Hepatocyte (in vitro differentiated cells): ENCODE measurements at regions not wholly inside any gene's neighbourhood (a gene's known extent, or its start where the extent isn't known, plus 50 kb on each side); places are given as distances from the start of the nearest gene placed in this dataset.
A peak's percentile ranks its signal among the peaks of the same experiment; 100 is the strongest.

Experiments
- DNase-seq: peaks from one replicate; pipeline ENCODE4 v3.0.0-alpha.2; 2016; ENCODE audit warnings: low spot score
- H2AFZ ChIP-seq: fragments of 200-600 bp; sonication (generic); 2 replicates; pipeline ENCODE4 v1.6.0; 2016; ENCODE audit warnings: antibody characterized with exemption, mild to moderate bottlenecking
- H3K27ac ChIP-seq: fragments of 200-600 bp; sonication (generic); 2 replicates; pipeline ENCODE4 v1.5.1; 2016; ENCODE audit warnings: mild to moderate bottlenecking
- H3K27me3 ChIP-seq: fragments of 200-600 bp; sonication (generic); 2 replicates; pipeline ENCODE4 v1.6.1; 2016
- H3K36me3 ChIP-seq: fragments of 200-600 bp; sonication (generic); replicated peaks from 2 replicates; pipeline ENCODE4 v1.5.1; 2016; ENCODE audit warnings: low read depth; ENCODE audit not compliant: insufficient read depth
- H3K4me1 ChIP-seq: fragments of 200-600 bp; sonication (generic); 2 replicates; pipeline ENCODE4 v1.5.1; 2016; ENCODE audit warnings: mild to moderate bottlenecking, moderate library complexity; ENCODE audit not compliant: insufficient read depth
- H3K4me2 ChIP-seq: fragments of 200-600 bp; sonication (generic); 2 replicates; pipeline ENCODE4 v1.6.0; 2016
- H3K4me3 ChIP-seq: fragments of 200-600 bp; sonication (generic); 2 replicates; pipeline ENCODE4 v1.5.1; 2016; ENCODE audit warnings: mild to moderate bottlenecking
- H3K79me2 ChIP-seq: fragments of 200-600 bp; sonication (generic); 2 replicates; pipeline ENCODE4 v1.6.0; 2017; ENCODE audit warnings: mild to moderate bottlenecking
- H3K9me2 ChIP-seq: fragments of 200-600 bp; sonication (generic); replicated peaks from 2 replicates; pipeline ENCODE4 v1.6.0; 2017; ENCODE audit warnings: mild to moderate bottlenecking; ENCODE audit not compliant: insufficient read depth
- H3K9me3 ChIP-seq: fragments of 200-600 bp; sonication (generic); 2 replicates; pipeline ENCODE4 v1.5.1; 2016; ENCODE audit warnings: low read depth, mild to moderate bottlenecking
- H4K20me1 ChIP-seq: fragments of 200-600 bp; sonication (generic); 2 replicates; pipeline ENCODE4 v1.6.0; 2016; ENCODE audit warnings: mild to moderate bottlenecking; ENCODE audit not compliant: insufficient read depth, poor library complexity, severe bottlenecking
- EZH2 ChIP-seq: fragments of 200-600 bp; sonication (generic); IDR thresholded peaks from 2 replicates; pipeline ENCODE4 v1.6.1; 2016; ENCODE audit warnings: antibody characterized with exemption, mild to moderate bottlenecking, borderline replicate concordance
- EZH2phosphoT487 ChIP-seq: fragments of 200-600 bp; sonication (generic); IDR thresholded peaks from one replicate; pipeline ENCODE4 v1.6.1; 2018; ENCODE audit warnings: antibody characterized with exemption, mild to moderate bottlenecking, low read depth, moderate library complexity; ENCODE audit not compliant: unreplicated experiment, severe bottlenecking
- WGBS: methylation state at CpG from one replicate; pipeline ENCODE4 v1.1.6; 2016; ENCODE audit warnings: low lambda C conversion rate; ENCODE audit errors: missing lambda C conversion rate; 5-methylcytosine and 5-hydroxymethylcytosine counted together
- TF ChIP-seq, protein P1 (sequence below): fragments of 200-600 bp; sonication (generic); IDR thresholded peaks from 2 replicates; pipeline ENCODE4 v1.5.1; 2016; ENCODE audit warnings: antibody characterized with exemption, mild to moderate bottlenecking; ENCODE audit not compliant: poor library complexity

DNA sequence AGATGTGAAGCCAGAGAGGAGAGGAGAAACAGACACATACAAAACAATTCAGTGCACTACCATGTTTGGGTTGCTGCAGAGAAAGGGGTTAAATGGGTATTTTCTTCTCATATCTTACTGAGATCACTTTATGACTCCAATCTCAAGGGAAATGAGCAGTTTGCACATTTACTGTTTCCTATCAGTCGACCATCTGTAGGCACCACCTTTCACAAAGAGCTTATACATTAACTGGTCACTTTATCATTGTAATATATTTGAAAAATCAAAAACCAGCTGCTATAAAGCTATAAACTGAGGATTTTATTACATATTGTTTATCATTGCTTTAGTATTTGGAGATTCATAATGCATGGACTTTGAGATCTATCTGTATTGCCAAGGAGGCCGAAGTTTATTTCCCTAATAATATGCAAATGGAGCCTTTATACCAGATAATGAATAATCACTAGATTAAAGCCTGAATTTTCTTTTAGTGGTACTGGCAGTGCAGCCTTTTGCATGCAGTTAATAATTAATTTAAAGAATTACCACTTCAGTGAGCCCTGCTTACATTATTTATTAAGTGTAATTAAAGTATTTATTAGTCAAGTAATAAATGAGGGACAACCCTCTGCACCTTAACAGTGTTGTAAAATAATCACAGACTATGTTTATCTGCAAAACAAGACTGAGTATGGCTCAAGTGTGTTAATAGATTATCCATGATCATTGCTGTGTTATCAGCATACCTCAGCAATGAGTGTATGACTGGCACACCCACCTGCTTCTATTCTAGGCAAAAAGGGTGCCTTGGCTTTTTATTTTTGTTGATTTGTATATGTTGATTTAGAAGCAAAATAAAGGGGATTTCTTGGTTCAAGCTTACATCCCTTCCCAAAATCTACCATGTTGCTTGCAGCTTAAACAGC lies 167.7 kb upstream of the SLC14A2 start:
- H3K36me3 ChIP-seq = no peaks in the 10 kb centered on the region
- H3K4me2 ChIP-seq = peak overlapping the region; percentile 39
- TF ChIP-seq, protein P1, sequence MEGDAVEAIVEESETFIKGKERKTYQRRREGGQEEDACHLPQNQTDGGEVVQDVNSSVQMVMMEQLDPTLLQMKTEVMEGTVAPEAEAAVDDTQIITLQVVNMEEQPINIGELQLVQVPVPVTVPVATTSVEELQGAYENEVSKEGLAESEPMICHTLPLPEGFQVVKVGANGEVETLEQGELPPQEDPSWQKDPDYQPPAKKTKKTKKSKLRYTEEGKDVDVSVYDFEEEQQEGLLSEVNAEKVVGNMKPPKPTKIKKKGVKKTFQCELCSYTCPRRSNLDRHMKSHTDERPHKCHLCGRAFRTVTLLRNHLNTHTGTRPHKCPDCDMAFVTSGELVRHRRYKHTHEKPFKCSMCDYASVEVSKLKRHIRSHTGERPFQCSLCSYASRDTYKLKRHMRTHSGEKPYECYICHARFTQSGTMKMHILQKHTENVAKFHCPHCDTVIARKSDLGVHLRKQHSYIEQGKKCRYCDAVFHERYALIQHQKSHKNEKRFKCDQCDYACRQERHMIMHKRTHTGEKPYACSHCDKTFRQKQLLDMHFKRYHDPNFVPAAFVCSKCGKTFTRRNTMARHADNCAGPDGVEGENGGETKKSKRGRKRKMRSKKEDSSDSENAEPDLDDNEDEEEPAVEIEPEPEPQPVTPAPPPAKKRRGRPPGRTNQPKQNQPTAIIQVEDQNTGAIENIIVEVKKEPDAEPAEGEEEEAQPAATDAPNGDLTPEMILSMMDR = no peak
- no peak for TF ChIP-seq EZH2
- no peak for TF ChIP-seq EZH2phosphoT487
- no peaks in the 10 kb centered on the region for H3K27me3 ChIP-seq
- 46% methylated on average over 2 of the region's 2 CpGs for WGBS
- peak overlapping the region; percentile 66 for H3K27ac ChIP-seq
- no peaks in the 10 kb centered on the region for H3K79me2 ChIP-seq
- H3K4me3 ChIP-seq = no peak overlapping the region
- H2AFZ ChIP-seq = no peak overlapping the region
- no peaks in the 10 kb centered on the region for H4K20me1 ChIP-seq
- peak; percentile 27 for DNase-seq
- H3K4me1 ChIP-seq = peaks cover 7% of the 10 kb centered on the region
- H3K9me2 ChIP-seq = no peaks in the 10 kb centered on the region
- H3K9me3 ChIP-seq = no peaks in the 10 kb centered on the region

DNA sequence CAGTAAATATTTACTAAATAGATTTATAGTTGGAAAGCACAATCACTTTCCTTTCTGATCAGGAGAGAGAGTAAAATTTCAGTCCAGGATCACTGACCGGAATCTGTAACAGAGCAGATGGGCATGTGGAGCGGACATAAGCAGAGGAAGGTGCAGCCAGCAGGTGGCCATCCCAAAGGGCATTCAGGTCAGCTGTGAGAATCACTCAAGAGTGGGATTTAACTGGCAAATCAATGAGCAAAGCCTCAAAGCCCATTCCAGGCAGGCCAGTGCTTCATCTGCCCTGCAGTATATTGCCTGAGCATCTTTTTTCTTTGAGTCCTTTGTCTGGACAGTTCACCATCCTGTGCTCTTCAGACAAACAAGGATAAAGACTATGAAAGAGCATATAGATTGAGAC lies 166.4 kb upstream of the SLC14A2 start:
- Histone ChIP-seq H2AFZ (no peak overlapping the region), H3K4me1 (peaks cover 7% of the 10 kb centered on the region)

DNA sequence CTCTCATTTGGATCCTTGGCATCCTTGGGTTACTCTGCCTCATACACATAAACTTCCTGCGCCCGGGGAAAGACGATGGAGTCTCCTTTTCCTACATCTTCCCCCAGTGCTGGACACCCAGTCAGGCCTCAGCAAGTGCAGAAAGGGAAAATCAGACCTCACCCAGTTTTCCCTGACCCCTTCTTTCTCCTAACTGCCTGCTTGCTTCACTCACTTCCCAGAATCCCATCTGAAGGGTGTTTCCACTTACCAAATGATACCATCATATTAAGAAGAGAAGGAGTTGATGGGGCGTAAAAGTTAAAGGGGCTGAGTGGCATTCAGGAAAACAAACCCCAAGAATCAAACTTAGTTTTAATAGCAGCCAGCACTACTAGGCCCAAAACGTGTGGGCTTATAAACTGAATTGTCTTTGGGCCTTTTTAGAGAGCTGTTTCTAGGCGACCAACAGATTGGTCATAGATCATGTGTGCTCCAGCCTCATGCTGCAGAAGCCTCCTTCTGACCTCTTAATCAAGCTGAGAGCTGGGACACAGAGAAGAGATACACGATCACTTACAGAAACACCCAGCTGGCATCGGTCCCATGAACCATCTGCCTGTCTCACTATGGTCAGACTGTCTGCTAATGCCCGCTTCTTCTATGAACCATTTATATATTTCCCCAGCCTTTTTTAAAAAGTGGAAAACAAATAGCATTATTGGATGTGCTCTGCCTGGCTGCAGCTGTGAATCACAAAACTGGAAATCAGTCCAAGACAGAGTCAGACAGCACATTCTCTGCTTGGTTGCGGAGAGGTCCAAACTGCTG lies 165.7 kb upstream of the SLC14A2 start:
- no peak overlapping the region for H3K4me2 ChIP-seq
- H3K4me3 ChIP-seq = no peak overlapping the region
- H3K36me3 ChIP-seq = no peaks in the 10 kb centered on the region
- H3K9me3 ChIP-seq = no peaks in the 10 kb centered on the region
- TF ChIP-seq EZH2phosphoT487 (no peak), EZH2 (no peak)
- TF ChIP-seq, protein P1 = no peak
- DNase-seq = peak; percentile 34
- peaks cover 7% of the 10 kb centered on the region for H3K4me1 ChIP-seq
- 73% methylated on average over 10 of the region's 10 CpGs for WGBS
- no peaks in the 10 kb centered on the region for H3K9me2 ChIP-seq
- no peak overlapping the region for H2AFZ ChIP-seq
- peak overlapping the region; percentile 66 for H3K27ac ChIP-seq
- H3K27me3 ChIP-seq = no peaks in the 10 kb centered on the region
- no peaks in the 10 kb centered on the region for H4K20me1 ChIP-seq
- H3K79me2 ChIP-seq = no peaks in the 10 kb centered on the region

More for the DNA sequence above, 166.4 kb upstream of the SLC14A2 start:
- Histone ChIP-seq H3K9me3 (no peaks in the 10 kb centered on the region), H3K4me3 (no peak overlapping the region), H4K20me1 (no peaks in the 10 kb centered on the region), H3K36me3 (no peaks in the 10 kb centered on the region), H3K4me2 (no peak overlapping the region), H3K27me3 (no peaks in the 10 kb centered on the region), H3K79me2 (no peaks in the 10 kb centered on the region), H3K9me2 (no peaks in the 10 kb centered on the region), H3K27ac (peak overlapping the region; percentile 66)
- TF ChIP-seq EZH2 = no peak
- TF ChIP-seq, protein P1 = no peak
- TF ChIP-seq EZH2phosphoT487 = no peak
- no peak for DNase-seq
- WGBS = 89% methylated on average over 2 of the region's 2 CpGs
